ENCODE measurements at regions not wholly inside any gene's neighbourhood (a gene's known extent, or its start where the extent isn't known, plus 50 kb on each side); places are given as distances from the start of the nearest gene placed in this dataset.

GRCh38 chr3:6781092-6781491 is 79.8 kb upstream of the GRM7 start:
- CTCF ChIA-PET: no interaction called here
- Histone ChIP-seq H3K27ac (ENCODE audit: insufficient read depth, low read depth, low read length) (no peak overlapping the region), H3K4me2 (ENCODE audit: insufficient read depth, low read length) (no peak overlapping the region), H3K4me3 (replicated peaks in 1 of 3; ENCODE audit: insufficient read depth in 1 of 3, low read depth in 1 of 3, low read length in 3 of 3) (no peak overlapping the region), H3K9me1 (replicated peaks; ENCODE audit: control insufficient read depth, extremely low read depth, insufficient read depth, low read length) (no peaks in the 10 kb centered on the region), H3K36me3 (ENCODE audit: control insufficient read depth in 2 of 2, extremely low read depth in 1 of 2, insufficient read depth in 2 of 2, low read length in 2 of 2) (no peaks in the 10 kb centered on the region), H3K9ac (replicated peaks; ENCODE audit: extremely low read depth, insufficient read depth, low read length) (no peak overlapping the region), H3K79me2 (ENCODE audit: control insufficient read depth, insufficient read depth, low read length) (no peaks in the 10 kb centered on the region), H3K9me3 (replicated peaks; ENCODE audit: control insufficient read depth, insufficient read depth, low read length) (no peaks in the 10 kb centered on the region), H4K20me1 (replicated peaks; ENCODE audit: control insufficient read depth, extremely low read depth, insufficient read depth, low read length) (no peaks in the 10 kb centered on the region), H3K4me1 (ENCODE audit: control insufficient read depth, extremely low read depth, insufficient read depth, low read length) (no peaks in the 10 kb centered on the region), H2AFZ (ENCODE audit: low read depth, low read length) (no peak overlapping the region), H3K27me3 (ENCODE audit: control insufficient read depth in 2 of 2, insufficient read depth in 2 of 2, low read length in 2 of 2) (no peaks in the 10 kb centered on the region)
- FAIRE-seq (no peak), DNase-seq (ENCODE audit: low read depth, low spot score) (no peak)
- no TSS peak for BruUV-seq (replicated peaks)
- TF ChIP-seq EZH2 (IDR thresholded peaks at IDR 0.05; ENCODE audit: borderline replicate concordance, low read depth, low read length, severe bottlenecking) (no peak), GATA2 (IDR thresholded peaks at IDR 0.05; ENCODE audit: insufficient read depth, insufficient read length, low read depth, low read length) (no peak), JUN (IDR thresholded peaks at IDR 0.05; ENCODE audit: borderline replicate concordance, insufficient read depth, insufficient read length, low read depth) (no peak), POLR2AphosphoS5 (IDR thresholded peaks at IDR 0.05; ENCODE audit: insufficient read depth, low read depth, low read length) (no peak), MYC (IDR thresholded peaks at IDR 0.05; ENCODE audit: low read depth, low read length) (no peak), MAX (IDR thresholded peaks at IDR 0.05; ENCODE audit: insufficient read depth, insufficient read length) (no peak), FOS (IDR thresholded peaks at IDR 0.05; ENCODE audit: borderline replicate concordance, insufficient read depth, low read length) (no peak), POLR2A (IDR thresholded peaks at IDR 0.05; ENCODE audit: low read depth, low read length) (no peak), CTCF (IDR thresholded peaks at IDR 0.05; ENCODE audit: extremely low read depth in 1 of 2, insufficient read depth in 1 of 2, low read depth in 1 of 2, low read length in 2 of 2) (no peak)
- dilution Hi-C loops (cut with MboI; ENCODE audit: extremely low pct_ligation_motif_present, low sequenced_read_pairs): no loop called here
- POLR2A ChIA-PET: no interaction called here
- intact Hi-C loops (cut with micrococcal nuclease): no loop called here

All from endothelial cell of umbilical vein (primary cell).